HG03175 (cell line): ENCODE measurements at regions not wholly inside any gene's neighbourhood (a gene's known extent, or its start where the extent isn't known, plus 50 kb on each side); places are given as distances from the start of the nearest gene placed in this dataset.
"Not testable (repeated sequence)": the region's sequence is repeated elsewhere in the genome, so short reads cannot be mapped to it uniquely, and the experiment has no call there.

ENCODE experiments used
- ATAC-seq: cut with Tn5 transposase; IDR thresholded peaks from one replicate; pipeline ENCODE4 v1.9.1; 2021; ENCODE audit warnings: mild to moderate bottlenecking, moderate library complexity; ENCODE audit not compliant: unreplicated experiment

- no peak for ATAC-seq
Observed at GRCh38 chr7:81236560-81236959, 317.7 kb upstream of the SEMA3C start.

GRCh38 chr7:81235997-81236396 lies 317.1 kb upstream of the SEMA3C start:
- no peak for ATAC-seq

- no peak for ATAC-seq
Observed at GRCh38 chr7:81234896-81235295, 316.0 kb upstream of the SEMA3C start.

- no peak for ATAC-seq
Observed at GRCh38 chr7:81233208-81233940, 314.5 kb upstream of the SEMA3C start.

- ATAC-seq = no peak
Observed at GRCh38 chr7:81232084-81232799, 313.4 kb upstream of the SEMA3C start.

- no peak for ATAC-seq
Observed at GRCh38 chr7:81231301-81231838, 312.5 kb upstream of the SEMA3C start.

- ATAC-seq = no peak
Observed at GRCh38 chr7:81226234-81226633, 307.4 kb upstream of the SEMA3C start.

GRCh38 chr7:81222692-81223091 lies 303.8 kb upstream of the SEMA3C start:
- not testable (repeated sequence) for ATAC-seq

GRCh38 chr7:81221527-81222217 lies 302.8 kb upstream of the SEMA3C start:
- ATAC-seq = no peak

- ATAC-seq = no peak
Observed at GRCh38 chr7:81218480-81219106, 299.7 kb upstream of the SEMA3C start.

GRCh38 chr7:81213394-81213793 lies 294.5 kb upstream of the SEMA3C start:
- no peak for ATAC-seq

GRCh38 chr7:81211934-81212320 lies 293.1 kb upstream of the SEMA3C start:
- ATAC-seq = no peak

- ATAC-seq = no peak
Observed at GRCh38 chr7:81211204-81211933, 292.5 kb upstream of the SEMA3C start.

- no peak for ATAC-seq
Observed at GRCh38 chr7:81210137-81211064, 291.6 kb upstream of the SEMA3C start.

GRCh38 chr7:81209059-81209458 lies 290.2 kb upstream of the SEMA3C start:
- no peak for ATAC-seq

GRCh38 chr7:81207801-81208200 lies 288.9 kb upstream of the SEMA3C start:
- no peak for ATAC-seq

GRCh38 chr7:81206667-81207360 lies 288.0 kb upstream of the SEMA3C start:
- no peak for ATAC-seq

- no peak for ATAC-seq
Observed at GRCh38 chr7:81206217-81206616, 287.4 kb upstream of the SEMA3C start.

- no peak for ATAC-seq
Observed at GRCh38 chr7:81201188-81201587, 282.3 kb upstream of the SEMA3C start.
